ENCODE measurements at regions not wholly inside any gene's neighbourhood (a gene's known extent, or its start where the extent isn't known, plus 50 kb on each side); places are given as distances from the start of the nearest gene placed in this dataset.

- no peak overlapping the region for H3K4me3 ChIP-seq (ENCODE audit: low read length in 2 of 2)
- no peak for DNase-seq (ENCODE audit: low read depth in 6 of 9, low spot score in 9 of 9)
- no peaks in the 10 kb centered on the region for H3K9me3 ChIP-seq (ENCODE audit: control insufficient read depth in 2 of 2, insufficient read depth in 1 of 2, low read length in 1 of 2)
- WGBS: 88% methylated on average over 4 of the region's 4 CpGs
- no peak overlapping the region for H3K27ac ChIP-seq (ENCODE audit: low read depth in 1 of 2, low read length in 1 of 2)
- no peaks in the 10 kb centered on the region for H3K4me1 ChIP-seq (ENCODE audit: control insufficient read depth in 2 of 2, insufficient read depth in 2 of 2, low read length in 2 of 2)
- no peaks in the 10 kb centered on the region for H3K36me3 ChIP-seq (ENCODE audit: control insufficient read depth in 2 of 2, insufficient read depth in 2 of 2, low read length in 1 of 2)
- H3K27me3 ChIP-seq (ENCODE audit: control insufficient read depth in 2 of 2, insufficient read depth in 1 of 2, low read length in 1 of 2): no peaks in the 10 kb centered on the region
Observed at GRCh38 chr18:27244259-27244658, 59.2 kb upstream of the CHST9 start.

- WGBS: 80% methylated on average over 5 of the region's 5 CpGs
Observed at GRCh38 chr18:27242392-27243047, 57.4 kb upstream of the CHST9 start.

GRCh38 chr18:27240383-27240782, 55.3 kb upstream of the CHST9 start:
- Histone ChIP-seq H3K27me3 (ENCODE audit: control insufficient read depth in 2 of 2, insufficient read depth in 1 of 2, low read length in 1 of 2) (no peaks in the 10 kb centered on the region), H3K9me3 (ENCODE audit: control insufficient read depth in 2 of 2, insufficient read depth in 1 of 2, low read length in 1 of 2) (no peaks in the 10 kb centered on the region), H3K4me3 (ENCODE audit: low read length in 2 of 2) (no peak overlapping the region), H3K4me1 (ENCODE audit: control insufficient read depth in 2 of 2, insufficient read depth in 2 of 2, low read length in 2 of 2) (no peaks in the 10 kb centered on the region), H3K27ac (ENCODE audit: low read depth in 1 of 2, low read length in 1 of 2) (no peak overlapping the region), H3K36me3 (ENCODE audit: control insufficient read depth in 2 of 2, insufficient read depth in 2 of 2, low read length in 1 of 2) (no peaks in the 10 kb centered on the region)
- WGBS: 81% methylated on average over 3 of the region's 3 CpGs
- no peak for DNase-seq (ENCODE audit: low read depth in 6 of 9, low spot score in 9 of 9)

More at GRCh38 chr18:27242392-27243047, 57.4 kb upstream of the CHST9 start:
- H3K4me1 ChIP-seq (ENCODE audit: control insufficient read depth in 2 of 2, insufficient read depth in 2 of 2, low read length in 2 of 2): no peaks in the 10 kb centered on the region
- DNase-seq (ENCODE audit: low read depth in 6 of 9, low spot score in 9 of 9): no peak
- H3K4me3 ChIP-seq (ENCODE audit: low read length in 2 of 2): no peak overlapping the region
- no peaks in the 10 kb centered on the region for H3K27me3 ChIP-seq (ENCODE audit: control insufficient read depth in 2 of 2, insufficient read depth in 1 of 2, low read length in 1 of 2)
- no peaks in the 10 kb centered on the region for H3K9me3 ChIP-seq (ENCODE audit: control insufficient read depth in 2 of 2, insufficient read depth in 1 of 2, low read length in 1 of 2)
- H3K36me3 ChIP-seq (ENCODE audit: control insufficient read depth in 2 of 2, insufficient read depth in 2 of 2, low read length in 1 of 2): no peaks in the 10 kb centered on the region
- no peak overlapping the region for H3K27ac ChIP-seq (ENCODE audit: low read depth in 1 of 2, low read length in 1 of 2)

GRCh38 chr18:27239669-27240068, 54.6 kb upstream of the CHST9 start:
- WGBS: 88% methylated on average over 4 of the region's 4 CpGs
- Histone ChIP-seq H3K36me3 (ENCODE audit: control insufficient read depth in 2 of 2, insufficient read depth in 2 of 2, low read length in 1 of 2) (no peaks in the 10 kb centered on the region), H3K4me1 (ENCODE audit: control insufficient read depth in 2 of 2, insufficient read depth in 2 of 2, low read length in 2 of 2) (no peaks in the 10 kb centered on the region), H3K9me3 (ENCODE audit: control insufficient read depth in 2 of 2, insufficient read depth in 1 of 2, low read length in 1 of 2) (no peaks in the 10 kb centered on the region), H3K4me3 (ENCODE audit: low read length in 2 of 2) (no peak overlapping the region), H3K27me3 (ENCODE audit: control insufficient read depth in 2 of 2, insufficient read depth in 1 of 2, low read length in 1 of 2) (no peaks in the 10 kb centered on the region), H3K27ac (ENCODE audit: low read depth in 1 of 2, low read length in 1 of 2) (no peak overlapping the region)
- DNase-seq (ENCODE audit: low read depth in 6 of 9, low spot score in 9 of 9): no peak

GRCh38 chr18:27235218-27235870, 50.2 kb upstream of the CHST9 start:
- WGBS: 91% methylated on average over 4 of the region's 4 CpGs
- Histone ChIP-seq H3K27ac (ENCODE audit: low read depth in 1 of 2, low read length in 1 of 2) (no peak overlapping the region), H3K9me3 (ENCODE audit: control insufficient read depth in 2 of 2, insufficient read depth in 1 of 2, low read length in 1 of 2) (no peaks in the 10 kb centered on the region), H3K27me3 (ENCODE audit: control insufficient read depth in 2 of 2, insufficient read depth in 1 of 2, low read length in 1 of 2) (no peaks in the 10 kb centered on the region), H3K4me1 (ENCODE audit: control insufficient read depth in 2 of 2, insufficient read depth in 2 of 2, low read length in 2 of 2) (no peaks in the 10 kb centered on the region), H3K4me3 (ENCODE audit: low read length in 2 of 2) (no peak overlapping the region), H3K36me3 (ENCODE audit: control insufficient read depth in 2 of 2, insufficient read depth in 2 of 2, low read length in 1 of 2) (no peaks in the 10 kb centered on the region)
- DNase-seq (ENCODE audit: low read depth in 6 of 9, low spot score in 9 of 9): no peak
